K562 (cell line): ENCODE measurements at regions not wholly inside any gene's neighbourhood (a gene's known extent, or its start where the extent isn't known, plus 50 kb on each side); places are given as distances from the start of the nearest gene placed in this dataset.

ENCODE experiments used
- ATAC-seq: fragments of 200-7000 bp; cut with Tn5 transposase; 3 replicates; pipeline ENCODE4 v1.9.1; 2020; ENCODE audit warnings: moderate library complexity
- BruUV-seq: library from RNA; stranded (reverse); fragments of 400-500 nt; replicated peaks from 2 replicates; lab custom pipeline; 2021; lab: Mats Ljungman, UMichigan
- CTCF ChIA-PET: fragments of 300-600 bp; formaldehyde crosslinking; extraction: SDS; loops from one replicate; lab custom pipeline; 2021; ENCODE audit warnings: low intra/inter-chr PET ratio; lab: Yijun Ruan, JAX
- POLR2A ChIA-PET: fragments of 300-600, 350-650 bp; sonication (Branson Sonifier 250); formaldehyde crosslinking; extraction: SDS; loops from one replicate; lab custom pipeline; 2021; ENCODE audit warnings: antibody characterized with exemption, inconsistent platforms; lab: Yijun Ruan, JAX
- DNase-seq, 4 experiments: peaks; one replicate each; pipeline versions ENCODE4 v3.0.0 to v3.0.0-alpha.2; 2011 to 2018; ENCODE audit warnings: low spot score in 3 of 4, mixed read lengths in 3 of 4; ENCODE audit errors: extremely low read depth in 1 of 4
- FAIRE-seq: peaks from 2 replicates; lab custom pipeline; 2011; peaks lifted over from hg19 to GRCh38; lab: Jason Lieb, UNC
- H2AFZ ChIP-seq: 2 replicates; pipeline ENCODE4 v1.6.0; 2011; ENCODE audit warnings: low read depth, low read length, control low read depth, inconsistent platforms
- H3K27ac ChIP-seq: fragments of 200-600 bp; 3 replicates; pipeline ENCODE4 v1.8.0; 2011; ENCODE audit warnings: low read depth, mild to moderate bottlenecking, control low read depth, inconsistent platforms, low read length, moderate library complexity, mixed read lengths; ENCODE audit errors: extremely low read depth
- H3K27me3 ChIP-seq, 2 experiments: fragments of 300-600 bp in 1 of 2; 2 replicates in 1 of 2; 3 replicates in 1 of 2; pipeline versions ENCODE4 v1.6.0 to v1.8.0; 2011; ENCODE audit warnings: inconsistent platforms in 2 of 2, low read length in 2 of 2, mild to moderate bottlenecking in 1 of 2, mixed read lengths in 1 of 2, moderate library complexity in 1 of 2; ENCODE audit not compliant: control insufficient read depth in 2 of 2, insufficient read depth in 2 of 2
- H3K36me3 ChIP-seq: fragments of 300-600 bp; 3 replicates; pipeline ENCODE4 v1.8.0; 2011; ENCODE audit warnings: mild to moderate bottlenecking, low read length, inconsistent platforms; ENCODE audit not compliant: control insufficient read depth, insufficient read depth
- H3K4me1 ChIP-seq, 2 experiments: fragments of 200-600 bp in 1 of 2; replicated peaks in 1 of 2; 2 replicates in 1 of 2; 3 replicates in 1 of 2; pipeline versions ENCODE4 v1.5.1 to v1.8.0; 2011; ENCODE audit warnings: inconsistent platforms in 2 of 2, low read length in 2 of 2, mild to moderate bottlenecking in 1 of 2, mixed read lengths in 1 of 2, moderate library complexity in 1 of 2; ENCODE audit not compliant: control insufficient read depth in 2 of 2, insufficient read depth in 2 of 2
- H3K4me2 ChIP-seq: 2 replicates; pipeline ENCODE4 v1.6.1; 2011; ENCODE audit warnings: low read length, control low read depth, inconsistent platforms, mixed read lengths; ENCODE audit not compliant: insufficient read depth
- H3K4me3 ChIP-seq: fragments of 200-600 bp; sonication (generic), shearing (Covaris generic); 2 replicates; pipeline ENCODE4 v1.5.1; 2016; ENCODE audit warnings: control low read depth, inconsistent platforms
- H3K79me2 ChIP-seq: fragments of 200-600 bp; 3 replicates; pipeline ENCODE4 v1.8.0; 2011; ENCODE audit warnings: low read length, inconsistent platforms; ENCODE audit not compliant: control insufficient read depth, insufficient read depth
- H3K9ac ChIP-seq, 2 experiments: 2 replicates each; pipeline versions ENCODE4 v1.6.0 to v1.6.1; 2011; ENCODE audit warnings: low read depth in 2 of 2, low read length in 2 of 2, control low read depth in 1 of 2, inconsistent platforms in 1 of 2, mild to moderate bottlenecking in 1 of 2, mixed read lengths in 1 of 2; ENCODE audit not compliant: insufficient read depth in 1 of 2
- H3K9me1 ChIP-seq: one replicate; pipeline ENCODE4 v1.6.0; 2011; ENCODE audit warnings: inconsistent platforms, mild to moderate bottlenecking, low read length, moderate library complexity; ENCODE audit not compliant: control insufficient read depth, insufficient read depth
- H3K9me3 ChIP-seq: replicated peaks from 2 replicates; pipeline ENCODE4 v1.5.1; 2011; ENCODE audit warnings: low read depth, low read length, inconsistent platforms; ENCODE audit not compliant: control insufficient read depth, insufficient read depth
- H4K20me1 ChIP-seq: replicated peaks from 2 replicates; pipeline ENCODE4 v1.6.1; 2011; ENCODE audit warnings: low read length, inconsistent platforms, mixed read lengths; ENCODE audit not compliant: control insufficient read depth, insufficient read depth
- ADNP ChIP-seq: fragments of 200-800 bp; sonication (Bioruptor generic); IDR thresholded peaks from 2 replicates; pipeline ENCODE4 v1.6.1; 2016; ENCODE audit warnings: missing genetic modification characterization, missing compliant biosample characterization
- ATF7 ChIP-seq: fragments of 450-650 bp; IDR thresholded peaks from 2 replicates; pipeline ENCODE4 v1.7.1; 2014; ENCODE audit warnings: mild to moderate bottlenecking, moderate library complexity
- C11orf30 ChIP-seq: fragments of 450-650 bp; IDR thresholded peaks from 2 replicates; pipeline ENCODE4 v1.6.1; 2016; ENCODE audit warnings: low read depth, mild to moderate bottlenecking
- DPF2 ChIP-seq: fragments of 450-650 bp; IDR thresholded peaks from 2 replicates; pipeline ENCODE4 v1.6.1; 2016
- FOXJ2 ChIP-seq: fragments of 200-800 bp; sonication (Bioruptor generic); IDR thresholded peaks from 2 replicates; pipeline ENCODE4 v1.6.1; 2016; ENCODE audit warnings: missing genetic modification characterization, missing compliant biosample characterization
- GMEB1 ChIP-seq: fragments of 250-450 bp; sonication (Bioruptor Pico); IDR thresholded peaks from 2 replicates; pipeline ENCODE4 v1.4.0; 2020; ENCODE audit warnings: mild to moderate bottlenecking
- LEF1 ChIP-seq: fragments of 450-650 bp; IDR thresholded peaks from 2 replicates; pipeline ENCODE4 v1.6.1; 2016; ENCODE audit warnings: mild to moderate bottlenecking
- MTA1 ChIP-seq: fragments of 450-650 bp; IDR thresholded peaks from 2 replicates; pipeline ENCODE4 v1.6.1; 2017; ENCODE audit warnings: borderline replicate concordance
- NFIC ChIP-seq: fragments of 450-650 bp; IDR thresholded peaks from 2 replicates; pipeline ENCODE4 v1.6.1; 2017; ENCODE audit warnings: mild to moderate bottlenecking, inconsistent platforms
- PRPF4 ChIP-seq: fragments of 200-400 bp; formaldehyde crosslinking; IDR thresholded peaks from one replicate; pipeline ENCODE4 v1.6.1; 2017; ENCODE audit warnings: low read length, low read depth, mild to moderate bottlenecking; ENCODE audit not compliant: insufficient read depth, poor library complexity, severe bottlenecking
- SMARCA4 ChIP-seq: fragments of 450-650 bp; IDR thresholded peaks from 2 replicates; pipeline ENCODE4 v1.6.1; 2016
- TAF7 ChIP-seq: fragments of 450-650 bp; IDR thresholded peaks from 2 replicates; pipeline ENCODE4 v1.6.1; 2016; ENCODE audit warnings: missing genetic modification characterization, missing compliant biosample characterization
- ZBTB17 ChIP-seq: fragments of 450-650 bp; formaldehyde crosslinking; IDR thresholded peaks from 2 replicates; pipeline ENCODE4 v1.4.0; 2020; ENCODE audit warnings: mild to moderate bottlenecking
- ZNF655 ChIP-seq: fragments of 250-450 bp; sonication (Bioruptor Pico); IDR thresholded peaks from 2 replicates; pipeline ENCODE4 v1.5.0; 2021
- ZSCAN32 ChIP-seq: fragments of 450-650 bp; formaldehyde crosslinking; IDR thresholded peaks from 2 replicates; pipeline ENCODE4 v1.4.0; 2020; ENCODE audit warnings: mild to moderate bottlenecking, moderate library complexity
- WGBS: fragments of 100-300 bp; shearing (Covaris generic); methylation state at CpG from one replicate; pipeline ENCODE4 v1.1.6; 2016; ENCODE audit warnings: low coverage, mixed read lengths; ENCODE audit not compliant: insufficient coverage; ENCODE audit errors: missing lambda C conversion rate; 5-methylcytosine and 5-hydroxymethylcytosine counted together
- in situ Hi-C: fragments of 300-500 bp; cut with MboI; formaldehyde crosslinking; loops from 4 replicates; pipeline ENCODE4 v1.15.0; 2018; ENCODE audit warnings: inconsistent platforms, mixed read lengths
- intact Hi-C: fragments of 100-400 bp; cut with micrococcal nuclease; formaldehyde crosslinking; loops from 2 replicates; pipeline ENCODE4 v1.14.2; 2022
- TF ChIP-seq, protein P1 (sequence below): fragments of 250-450 bp; sonication (Bioruptor Pico); IDR thresholded peaks from 2 replicates; pipeline ENCODE4 v1.5.0; 2021; ENCODE audit warnings: mild to moderate bottlenecking, moderate library complexity

GRCh38 chr2:11939523-11939922, 193.1 kb downstream of the LPIN1 start (continued):
- TF ChIP-seq ZSCAN32 (CRISPR knock-in tag) (no peak), TAF7 (tag) (no peak)

DNA sequence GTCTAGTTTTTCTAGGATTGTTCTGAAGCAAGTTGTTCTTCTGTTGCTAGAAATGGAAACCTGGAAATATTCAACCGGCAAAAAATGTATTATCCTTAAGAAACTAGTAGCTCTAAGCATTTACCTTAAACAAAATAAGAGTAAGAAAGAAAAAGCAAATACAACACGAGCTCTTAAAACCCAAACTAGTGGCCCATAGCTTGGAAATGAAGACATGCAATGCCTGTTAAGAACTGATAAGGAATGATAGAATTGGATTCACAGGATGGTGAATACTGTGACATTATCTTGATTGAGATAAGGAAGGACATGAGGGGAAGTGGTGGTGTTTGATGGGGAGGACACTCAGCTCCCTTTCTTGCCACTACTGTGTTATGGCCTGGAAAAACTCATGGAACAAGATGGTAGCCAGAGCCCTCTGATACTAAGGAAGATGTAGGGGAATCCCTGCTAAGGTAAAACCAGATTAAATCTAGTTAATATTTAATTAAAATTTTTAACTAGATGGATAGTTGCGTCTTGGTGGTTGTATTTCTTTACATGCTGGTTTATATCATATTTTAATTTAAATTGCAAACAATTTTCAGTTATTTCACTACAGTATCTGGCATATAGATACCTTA, 193.8 kb downstream of the LPIN1 start:
- CTCF ChIA-PET: no interaction called here
- no peaks in the 10 kb centered on the region for H3K36me3 ChIP-seq
- no peaks in the 10 kb centered on the region for H3K79me2 ChIP-seq
- H2AFZ ChIP-seq: no peak overlapping the region
- no peak for ATAC-seq
- no TSS peak for BruUV-seq
- H3K4me3 ChIP-seq: no peak overlapping the region
- H3K9me1 ChIP-seq: no peaks in the 10 kb centered on the region
- 12% methylated on average over 3 of the region's 3 CpGs for WGBS
- H3K4me2 ChIP-seq: peak overlapping the region; percentile 70
- no peaks in the 10 kb centered on the region for H3K27me3 ChIP-seq
- peak; percentile 66 for FAIRE-seq
- no peaks in the 10 kb centered on the region for H3K9me3 ChIP-seq
- H3K4me1 ChIP-seq: peaks cover 9 to 36% of the 10 kb centered on the region in 2 experiments
- POLR2A ChIA-PET: interaction anchor here (0.6 to 2.6 kb wide), 8 partner anchors 9 to 189 kb away, joined by 3 to 12 read pairs (median 4); no protein-coding TSS in a partner anchor
- peak overlapping the region; percentile 74 for H3K27ac ChIP-seq
- peak; percentile 53 to 67 (median 57) for DNase-seq
- no peaks in the 10 kb centered on the region for H4K20me1 ChIP-seq
- H3K9ac ChIP-seq: no peak overlapping the region
- intact Hi-C loops: loop anchor here (2.0 kb wide), 1 partner anchor 71 kb away; no protein-coding TSS in a partner anchor
- in situ Hi-C loops: no loop called here
- 0 out of 2 replicates have a peak, but pooled peaks have one; percentile 21 for TF ChIP-seq GMEB1 (CRISPR knock-in tag)
- TF ChIP-seq, protein P1, sequence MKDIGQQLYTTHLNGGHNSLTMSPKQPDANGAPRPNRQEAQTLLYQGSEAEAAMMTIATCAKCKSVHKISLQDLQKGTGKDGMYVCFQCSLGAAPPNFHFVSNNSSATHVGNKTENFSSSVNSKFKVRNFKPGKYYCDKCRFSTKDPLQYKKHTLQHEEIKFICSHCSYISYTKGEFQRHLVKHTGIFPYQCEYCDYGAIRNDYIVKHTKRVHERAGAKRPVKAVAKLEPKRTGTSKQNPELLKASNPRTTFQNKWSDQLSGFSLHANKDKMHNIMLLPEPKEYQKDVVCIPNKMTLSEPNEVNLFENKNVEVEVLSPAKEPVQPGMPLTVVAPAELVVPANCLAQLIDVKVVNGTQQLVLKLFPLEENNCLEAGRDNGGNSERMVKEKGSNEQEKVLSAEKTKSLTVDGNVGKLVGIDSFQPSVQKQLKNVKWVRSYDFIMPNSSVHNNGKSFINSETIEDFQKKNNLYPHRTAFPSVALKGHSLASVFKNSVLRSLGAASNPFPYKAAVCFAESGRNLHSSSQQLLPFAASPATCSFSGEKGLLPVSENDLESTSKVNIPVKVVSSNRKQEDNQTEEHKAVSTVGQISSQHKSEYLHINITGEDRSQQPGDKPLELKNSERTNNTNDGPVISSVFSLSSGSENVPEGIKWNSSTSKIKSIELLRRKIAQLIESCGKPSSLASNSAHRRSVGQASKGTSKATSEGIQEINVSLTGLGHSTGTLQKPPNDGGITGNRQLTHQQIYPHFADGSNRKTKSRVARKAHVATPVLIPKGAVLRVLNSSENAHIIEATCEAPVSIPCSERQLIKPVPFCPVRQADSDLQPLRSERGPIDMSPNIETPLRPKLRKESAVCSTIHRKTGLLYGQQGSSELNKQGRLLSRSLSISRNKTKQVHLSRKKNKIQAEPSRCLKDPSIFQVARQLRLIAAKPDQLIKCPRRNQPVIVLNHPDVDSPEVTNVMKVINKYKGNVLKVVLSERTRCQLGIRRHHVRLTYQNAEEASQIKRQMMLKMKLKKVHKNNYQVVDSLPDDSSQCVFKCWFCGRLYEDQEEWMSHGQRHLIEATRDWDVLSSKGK: no peak
- TF ChIP-seq MTA1: peak; percentile 89; the same call in 1 of the 2 replicates
- TF ChIP-seq LEF1: peak; percentile 83; the same call in 1 of the 2 replicates
- TF ChIP-seq SMARCA4: peak; percentile 97
- peak; percentile 93 for TF ChIP-seq DPF2
- TF ChIP-seq ATF7: peak; percentile 61; the same call in 1 of the 2 replicates
- peak; percentile 35; the same call in 1 of the 2 replicates for TF ChIP-seq ADNP
- peak; percentile 85 for TF ChIP-seq FOXJ2
- no peak for TF ChIP-seq PRPF4
- peak; percentile 79 for TF ChIP-seq NFIC
- TF ChIP-seq C11orf30: no peak
- TF ChIP-seq ZNF655 (CRISPR knock-in tag): no peak
- no peak; the same call in 1 of the 2 replicates for TF ChIP-seq ZBTB17
